Islet precursor cell (in vitro differentiated cells): ENCODE measurements at regions not wholly inside any gene's neighbourhood (a gene's known extent, or its start where the extent isn't known, plus 50 kb on each side); places are given as distances from the start of the nearest gene placed in this dataset.

Experiments used
- DNase-seq: peaks from one replicate; pipeline ENCODE4 v3.0.0-alpha.2; 2018

GRCh38 chr16:64534180-64534780 lies 587.6 kb downstream of the CDH11 start:
- DNase-seq = no peak

DNA sequence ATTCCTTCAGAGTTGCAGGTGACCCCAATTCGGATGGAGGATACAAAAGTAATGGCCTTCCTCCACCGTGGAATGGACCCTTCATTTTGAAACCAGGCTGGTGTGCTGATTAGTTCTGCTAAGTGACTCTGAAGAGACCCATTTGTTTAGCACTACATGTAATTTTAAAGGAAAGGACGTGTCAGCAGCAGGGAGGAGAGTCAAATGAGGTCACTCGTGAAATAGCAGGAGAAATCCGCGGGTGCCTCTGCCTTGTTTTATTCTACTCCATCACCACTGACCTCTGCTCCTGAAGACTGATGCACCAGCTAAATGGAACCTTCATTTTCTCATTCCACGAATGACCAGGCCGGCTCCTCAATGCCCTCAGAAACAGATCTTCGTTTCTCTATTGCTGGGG lies 589.2 kb downstream of the CDH11 start:
- no peak for DNase-seq

GRCh38 chr16:64532117-64532516 lies 589.7 kb downstream of the CDH11 start:
- no peak for DNase-seq

DNA sequence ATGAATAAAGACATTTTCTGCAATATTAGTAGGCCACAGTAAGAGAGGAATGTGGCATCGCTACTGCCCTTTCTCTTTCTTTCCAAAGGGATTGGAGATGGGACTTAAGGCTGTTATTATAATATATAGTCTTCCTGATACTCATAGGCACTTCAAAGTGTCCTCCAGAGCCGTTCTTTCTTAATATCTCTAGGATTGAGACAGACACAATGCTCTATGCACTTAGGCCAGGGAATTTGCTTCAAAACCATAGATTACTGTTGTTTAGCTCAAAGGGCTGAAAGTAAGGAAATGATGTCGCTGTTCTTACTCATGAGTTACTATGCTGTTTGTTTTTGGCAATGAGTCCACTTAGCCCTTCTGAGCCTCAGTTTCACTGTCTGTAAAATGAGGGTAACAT lies 590.5 kb downstream of the CDH11 start:
- no peak for DNase-seq

DNA sequence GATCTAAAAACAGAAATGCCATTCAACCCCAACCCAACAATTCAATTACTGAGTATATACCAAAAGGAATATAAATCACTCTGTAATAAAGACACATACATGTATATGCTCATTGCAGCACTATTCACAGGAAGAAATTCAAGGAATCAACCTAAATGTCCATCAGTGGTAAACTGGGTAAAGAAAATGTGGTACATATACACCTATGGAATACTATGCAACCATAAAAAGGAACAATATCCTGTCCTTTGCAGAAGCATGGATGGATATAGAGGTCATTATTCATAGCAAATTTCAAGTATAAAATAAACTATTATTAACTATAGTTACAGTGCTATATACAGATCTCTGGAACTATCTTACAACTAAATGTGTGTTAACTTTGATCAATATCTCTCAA lies 599.3 kb downstream of the CDH11 start:
- no peak for DNase-seq

DNA sequence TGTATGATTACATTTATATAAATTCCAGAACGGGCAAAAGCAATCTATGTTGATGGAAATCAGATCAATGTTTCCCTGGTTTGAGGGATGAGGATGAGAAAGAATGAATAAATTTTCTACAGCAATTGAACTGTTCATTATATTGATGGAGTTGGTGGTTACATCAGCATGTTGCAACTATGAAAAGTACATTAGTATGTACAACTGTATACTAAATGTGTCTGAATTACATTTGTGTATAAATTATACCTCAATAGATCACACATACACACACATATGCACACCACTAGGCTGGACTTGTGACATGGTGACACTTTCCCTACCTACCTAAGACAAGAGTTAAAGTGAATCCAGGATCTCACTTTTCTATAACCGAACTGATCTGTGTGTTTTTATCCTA lies 608.0 kb downstream of the CDH11 start:
- DNase-seq = no peak

GRCh38 chr16:64507240-64508024 lies 614.4 kb downstream of the CDH11 start:
- peak; percentile 79 for DNase-seq

DNA sequence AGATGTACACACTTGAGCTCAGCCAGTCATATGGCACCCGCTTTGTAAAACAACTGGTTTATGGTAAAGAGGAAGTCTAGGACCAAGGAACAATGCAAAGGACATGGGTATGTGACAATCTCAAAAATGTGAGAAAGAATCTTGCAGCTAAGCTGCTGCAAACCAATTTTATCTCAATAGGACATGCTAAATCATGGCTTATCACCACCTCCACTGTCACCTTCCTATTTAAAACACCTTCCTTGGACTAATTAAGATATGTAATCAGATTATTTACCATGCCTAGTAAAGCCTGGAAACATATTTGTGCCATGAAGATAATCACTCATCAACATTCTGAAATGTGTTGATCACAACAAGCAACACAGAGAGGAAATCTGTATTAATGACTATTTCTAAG lies 622.7 kb downstream of the CDH11 start:
- DNase-seq = no peak

- no peak for DNase-seq
These were observed 623.5 kb downstream of the CDH11 start for GRCh38 chr16:64498363-64498762.

DNA sequence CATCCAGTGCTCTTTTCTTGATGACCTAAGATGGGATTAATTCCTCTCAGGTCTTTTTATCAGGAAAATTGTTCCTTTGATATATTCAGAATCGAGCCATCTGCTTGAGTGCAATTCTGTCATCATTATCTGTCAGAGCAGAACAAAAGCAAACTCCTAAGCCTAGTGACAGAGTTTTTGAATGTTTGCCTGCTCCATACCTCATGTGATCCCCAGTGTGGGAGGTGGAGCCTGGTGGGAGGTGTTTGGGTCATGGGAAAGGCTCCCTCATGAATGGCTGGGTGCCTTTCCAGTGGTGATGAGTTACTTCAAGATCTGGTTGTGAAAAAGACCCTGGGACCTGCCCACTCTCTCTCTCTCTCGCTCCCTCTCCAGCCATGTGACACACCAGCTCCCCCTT lies 628.2 kb downstream of the CDH11 start:
- no peak for DNase-seq

- DNase-seq = no peak
These were observed 632.4 kb downstream of the CDH11 start for GRCh38 chr16:64489449-64489848.

DNA sequence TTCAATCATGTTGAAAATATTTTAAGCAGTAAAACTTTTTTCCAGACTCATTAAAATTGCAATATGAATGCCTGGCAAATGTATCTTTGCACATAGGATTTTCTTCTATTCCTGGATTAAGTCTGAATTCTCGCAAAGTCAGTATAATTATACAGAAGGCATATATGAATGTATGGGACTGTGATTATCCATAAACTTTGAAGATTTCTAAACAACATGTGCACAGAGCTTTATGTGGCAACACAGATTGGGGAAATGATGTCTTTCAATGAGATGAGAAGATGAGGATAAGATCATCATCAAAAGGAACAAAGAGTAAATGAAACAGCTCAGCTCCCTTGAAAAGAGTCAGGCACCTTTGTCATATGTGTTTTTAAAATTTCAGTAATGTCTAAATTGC lies 635.3 kb downstream of the CDH11 start:
- DNase-seq = no peak

- no peak for DNase-seq
These were observed 640.4 kb downstream of the CDH11 start for GRCh38 chr16:64481497-64481896.

DNA sequence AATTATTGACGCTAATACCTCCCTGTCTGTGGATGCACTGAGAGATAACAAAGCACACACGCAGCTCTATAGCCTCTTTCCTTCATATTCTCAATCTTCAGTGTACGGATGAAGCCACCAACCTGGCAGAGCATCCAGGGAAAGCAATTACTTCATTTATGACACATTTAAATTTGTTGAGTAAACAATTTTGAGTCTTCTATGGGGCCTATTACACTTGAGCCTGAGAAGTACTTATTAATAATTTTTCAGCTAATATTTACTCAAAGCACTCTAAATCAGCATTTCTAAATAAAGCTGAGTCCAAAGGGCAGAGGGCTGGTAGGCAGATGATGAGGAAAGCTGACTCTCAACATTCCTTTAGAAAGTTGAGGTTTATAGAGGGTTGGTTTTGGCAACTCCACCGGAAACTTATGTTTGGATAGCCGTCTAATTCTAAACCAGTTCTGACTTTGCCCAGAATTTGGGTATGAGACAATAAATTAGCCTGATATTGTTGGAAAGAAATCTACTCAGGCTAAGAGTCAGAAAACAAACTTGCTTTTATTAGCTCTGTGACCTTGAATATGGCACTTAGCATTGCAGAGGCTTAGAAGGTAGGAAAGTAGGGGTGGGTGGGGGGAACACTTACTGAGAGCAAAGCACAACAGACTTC lies 643.5 kb downstream of the CDH11 start:
- no peak for DNase-seq

DNA sequence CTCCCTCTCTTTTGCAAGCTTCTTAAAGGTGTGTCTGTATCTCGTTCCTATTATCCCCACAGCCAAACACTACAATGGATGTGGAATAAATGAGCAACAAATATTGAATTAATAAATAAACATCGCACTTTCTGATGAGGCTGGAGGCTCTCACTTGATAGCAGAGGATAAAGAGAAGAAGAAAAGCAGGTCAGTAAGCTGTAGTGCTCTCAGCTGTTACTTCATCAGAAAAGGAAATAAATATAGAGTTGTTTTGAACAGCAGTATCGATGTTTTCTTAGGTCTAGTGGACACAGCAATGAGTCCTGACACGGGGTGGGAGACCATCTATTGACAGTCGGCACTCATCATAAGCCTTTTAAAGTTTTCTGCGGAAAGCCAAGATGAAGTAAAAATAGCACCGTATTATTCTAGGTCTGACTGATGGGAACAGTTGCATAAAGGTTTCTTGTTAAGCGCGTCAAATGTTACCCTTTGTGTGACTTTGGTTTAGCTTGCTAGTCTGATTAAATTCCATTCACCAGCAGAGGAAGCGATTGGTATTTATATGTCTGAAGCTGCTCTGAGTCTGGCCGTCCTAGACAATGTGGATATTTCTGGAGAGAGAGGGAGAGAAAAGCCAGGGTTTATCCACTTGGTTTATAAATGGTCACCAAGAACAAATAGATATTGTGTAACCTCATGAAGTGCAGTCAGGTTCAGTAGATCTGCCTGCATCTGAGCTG lies 646.1 kb downstream of the CDH11 start:
- no peak for DNase-seq

- DNase-seq = no peak
These were observed 650.9 kb downstream of the CDH11 start for GRCh38 chr16:64470916-64471315.

DNA sequence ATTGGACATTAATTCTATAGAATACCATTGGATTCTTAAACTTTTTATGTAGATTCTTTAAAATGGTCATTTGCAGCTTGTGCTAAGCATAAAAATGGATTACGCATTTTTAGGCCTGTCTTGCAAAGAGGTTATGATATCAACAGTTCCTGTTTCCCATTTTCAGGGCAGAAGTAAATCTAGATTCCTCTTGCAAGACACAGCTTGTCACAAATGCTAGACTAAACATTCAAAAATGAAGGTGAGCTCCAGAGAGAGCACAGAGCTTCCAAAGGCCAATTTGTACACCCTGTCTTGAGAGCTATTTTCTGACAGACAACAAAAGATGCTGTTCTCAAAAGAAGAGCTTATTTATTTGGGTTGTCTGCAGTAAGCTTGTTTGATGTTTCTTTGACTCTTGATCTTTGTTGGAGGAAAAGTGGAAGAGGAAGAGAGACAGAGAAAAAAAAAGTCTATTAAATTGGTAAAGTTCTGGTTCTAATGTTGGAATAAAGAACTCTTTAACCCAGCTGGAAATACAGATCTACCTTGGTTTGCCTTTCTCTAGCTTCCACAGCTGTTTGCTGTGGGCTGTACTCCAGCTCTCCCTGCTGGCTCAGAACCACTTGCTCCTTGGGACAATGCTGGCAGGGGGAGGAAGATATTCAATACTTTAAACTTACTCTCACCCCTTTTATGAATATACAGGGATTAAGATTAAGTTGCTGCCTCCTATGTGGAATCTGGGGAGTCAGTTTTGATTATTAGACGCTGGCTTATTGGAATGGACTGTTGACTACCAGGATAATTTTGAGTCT lies 651.8 kb downstream of the CDH11 start:
- no peak for DNase-seq

DNA sequence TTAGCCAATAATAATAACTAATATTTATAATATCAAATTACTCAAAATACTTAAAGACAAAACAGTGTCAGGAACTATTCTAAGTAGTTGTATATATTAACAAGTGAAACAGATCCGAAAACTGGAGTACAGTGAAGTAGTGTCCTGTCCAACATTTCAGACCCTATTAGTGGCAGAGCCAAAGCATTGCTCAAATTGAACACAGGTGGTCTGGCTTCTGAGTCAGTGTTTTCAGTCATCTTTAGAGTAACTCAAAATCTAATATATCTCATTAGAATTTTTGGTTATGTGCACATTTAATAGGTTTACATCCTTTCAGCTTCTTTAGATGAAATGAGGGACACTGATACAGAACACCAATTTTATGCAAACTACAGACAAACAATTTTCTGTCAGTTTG lies 652.5 kb downstream of the CDH11 start:
- DNase-seq = no peak

- DNase-seq = no peak
These were observed 653.3 kb downstream of the CDH11 start for GRCh38 chr16:64468515-64469090.

- no peak for DNase-seq
These were observed 662.0 kb downstream of the CDH11 start for GRCh38 chr16:64459821-64460220.

GRCh38 chr16:64459402-64459801 lies 662.5 kb downstream of the CDH11 start:
- no peak for DNase-seq

DNA sequence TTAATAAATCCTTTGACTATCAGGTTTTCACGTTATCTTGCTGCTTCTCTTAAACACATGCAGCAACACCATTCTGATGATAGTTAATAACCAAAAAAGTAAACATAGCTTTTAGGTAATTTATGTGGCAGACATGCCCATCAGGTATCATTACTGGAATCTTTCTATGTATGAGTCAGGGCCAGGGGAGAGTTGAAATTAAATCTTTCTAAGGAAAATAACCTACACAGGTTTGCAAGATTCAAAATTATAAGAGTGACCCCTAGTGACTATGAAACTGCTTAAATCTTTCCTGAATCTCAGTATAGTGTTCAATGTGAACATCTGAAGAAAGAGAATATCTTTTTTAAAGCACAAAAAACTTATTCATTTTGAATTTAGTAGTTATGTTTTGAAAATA lies 666.6 kb downstream of the CDH11 start:
- no peak for DNase-seq
